PFSK-1 (cell line): ENCODE measurements at regions not wholly inside any gene's neighbourhood (a gene's known extent, or its start where the extent isn't known, plus 50 kb on each side); places are given as distances from the start of the nearest gene placed in this dataset.

Source experiments
- FOXP2 ChIP-seq: optimal IDR thresholded peaks from 2 replicates; pipeline ENCODE3; 2011; ENCODE audit warnings: borderline replicate concordance, control low read depth, inconsistent platforms; ENCODE audit not compliant: insufficient read depth; ENCODE audit errors: extremely low read length, extremely low read depth
- POLR2AphosphoS5 ChIP-seq: IDR thresholded peaks from 2 replicates; pipeline ENCODE4 v1.6.1; 2012; ENCODE audit warnings: low read depth, mild to moderate bottlenecking, control low read depth, low read length, moderate library complexity
- REST ChIP-seq, 2 experiments: IDR thresholded peaks; 2 replicates each; pipeline versions ENCODE4 v1.6.1 to v1.8.0; 2011 to 2012; ENCODE audit warnings: low read depth in 2 of 2, low read length in 2 of 2, control low read depth in 1 of 2, inconsistent platforms in 1 of 2, mild to moderate bottlenecking in 1 of 2, moderate library complexity in 1 of 2; ENCODE audit not compliant: insufficient read depth in 1 of 2
- SIN3A ChIP-seq: IDR thresholded peaks from 2 replicates; pipeline ENCODE4 v1.6.1; 2012; ENCODE audit warnings: mild to moderate bottlenecking, low read length, moderate library complexity, borderline replicate concordance; ENCODE audit not compliant: insufficient read depth
- TAF1 ChIP-seq: IDR thresholded peaks from 2 replicates; pipeline ENCODE4 v1.6.1; 2012; ENCODE audit warnings: low read length, control low read depth, borderline replicate concordance; ENCODE audit not compliant: insufficient read depth

- no peak for TF ChIP-seq SIN3A
- TF ChIP-seq REST (IDR thresholded peaks at IDR 0.05; ENCODE audit: insufficient read depth in 1 of 2, low read depth in 2 of 2, low read length in 2 of 2) = no peak
These were observed 187.5 kb upstream of the CRIM1 start for GRCh38 chr2:36168115-36168514.

DNA sequence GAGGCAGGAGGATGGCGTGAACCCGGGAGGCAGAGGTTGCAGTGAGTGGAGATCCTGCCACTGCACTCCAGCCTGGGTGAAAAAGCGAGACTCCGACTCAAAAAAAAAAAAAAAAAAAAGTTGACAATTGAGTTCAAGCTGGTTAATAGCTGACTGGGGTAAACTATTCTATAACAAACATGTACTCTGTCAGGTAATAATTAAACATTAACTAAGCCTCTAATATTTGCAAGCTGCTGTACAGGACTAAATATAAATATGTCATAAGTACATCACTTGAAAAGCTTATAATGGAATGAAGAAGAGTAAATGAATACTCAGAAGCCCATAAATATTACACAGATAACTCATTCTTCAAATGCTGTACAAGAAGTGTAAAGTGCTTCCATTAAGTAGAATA lies 190.4 kb upstream of the CRIM1 start:
- TF ChIP-seq SIN3A (no peak), FOXP2 (no peak), REST (IDR thresholded peaks at IDR 0.05; ENCODE audit: insufficient read depth in 1 of 2, low read depth in 2 of 2, low read length in 2 of 2) (no peak), POLR2AphosphoS5 (no peak), TAF1 (no peak)

DNA sequence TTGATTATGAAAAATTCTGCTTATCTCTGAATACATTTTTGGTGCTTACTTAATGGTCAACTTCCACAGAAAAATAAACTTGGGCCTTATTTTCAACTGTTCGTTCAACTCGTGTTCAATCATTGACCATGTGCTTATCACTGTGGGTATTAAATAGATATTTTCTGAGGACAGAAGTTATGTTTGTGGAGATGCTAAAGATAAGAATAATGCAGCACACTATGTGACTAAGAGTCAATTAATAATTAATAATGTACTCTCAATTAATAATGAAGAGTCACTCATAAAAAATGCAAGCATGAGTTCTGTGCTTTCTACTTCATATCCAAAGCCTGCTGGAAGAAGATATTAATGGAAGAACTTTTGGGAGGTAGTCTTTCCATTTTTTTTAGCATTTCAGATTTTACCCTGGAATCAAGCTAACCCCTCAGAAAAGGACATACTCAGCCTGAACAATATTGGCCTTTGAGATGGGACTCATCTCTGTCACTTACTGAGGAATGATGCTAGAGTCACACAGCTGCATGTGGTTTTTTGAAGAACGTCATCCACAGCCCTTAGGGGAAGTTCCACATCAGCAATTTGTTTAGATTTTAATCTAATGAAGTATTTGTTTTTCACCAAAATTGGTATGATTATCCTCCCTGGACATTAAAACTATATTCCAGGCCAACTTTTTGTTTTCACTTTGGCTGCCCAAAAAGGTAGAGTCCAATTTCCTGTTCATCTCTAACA lies 191.9 kb upstream of the CRIM1 start:
- no peak for TF ChIP-seq FOXP2
- TF ChIP-seq TAF1 = no peak
- TF ChIP-seq SIN3A = no peak
- no peak for TF ChIP-seq REST (IDR thresholded peaks at IDR 0.05; ENCODE audit: insufficient read depth in 1 of 2, low read depth in 2 of 2, low read length in 2 of 2)
- TF ChIP-seq POLR2AphosphoS5 = no peak

GRCh38 chr2:36147670-36148390 lies 207.7 kb upstream of the CRIM1 start:
- TF ChIP-seq FOXP2 (no peak), REST (IDR thresholded peaks at IDR 0.05; ENCODE audit: insufficient read depth in 1 of 2, low read depth in 2 of 2, low read length in 2 of 2) (no peak), SIN3A (no peak), TAF1 (no peak), POLR2AphosphoS5 (no peak)
